ENCODE measurements at regions not wholly inside any gene's neighbourhood (a gene's known extent, or its start where the extent isn't known, plus 50 kb on each side); places are given as distances from the start of the nearest gene placed in this dataset.

DNA sequence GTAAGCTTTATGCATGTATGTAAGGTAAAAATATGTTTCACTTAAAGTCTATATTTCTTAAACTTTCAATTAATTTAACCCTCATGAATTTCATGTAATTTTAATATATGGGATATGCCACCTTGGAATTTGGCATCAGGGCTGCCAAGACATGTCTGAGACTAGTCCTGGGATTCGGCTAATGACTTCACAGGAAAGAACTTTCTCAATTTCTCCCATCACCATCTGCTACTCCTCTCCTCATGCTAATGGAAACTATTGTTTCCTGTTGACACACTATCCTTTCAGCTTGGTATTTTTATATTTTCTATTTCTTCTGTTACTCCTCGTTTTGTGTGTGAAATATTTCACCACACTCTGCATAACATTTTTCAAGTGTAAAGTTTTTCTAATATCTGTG lies 205.9 kb downstream of the ARL4A start:
- no peak for ATAC-seq
- DNase-seq (ENCODE audit: low spot score): no peak
- peaks cover 4 to 6% of the 10 kb centered on the region in 2 donors for H3K27me3 Mint-ChIP-seq
- peaks cover 4% of the 10 kb centered on the region for H3K9me3 Mint-ChIP-seq
- no peak overlapping the region for H3K4me3 Mint-ChIP-seq
- no peaks in the 10 kb centered on the region for H3K4me1 Mint-ChIP-seq (ENCODE audit: low read depth in 2 of 2)
- H3K36me3 Mint-ChIP-seq: no peaks in the 10 kb centered on the region
- no peak overlapping the region for H3K27ac Mint-ChIP-seq

DNA sequence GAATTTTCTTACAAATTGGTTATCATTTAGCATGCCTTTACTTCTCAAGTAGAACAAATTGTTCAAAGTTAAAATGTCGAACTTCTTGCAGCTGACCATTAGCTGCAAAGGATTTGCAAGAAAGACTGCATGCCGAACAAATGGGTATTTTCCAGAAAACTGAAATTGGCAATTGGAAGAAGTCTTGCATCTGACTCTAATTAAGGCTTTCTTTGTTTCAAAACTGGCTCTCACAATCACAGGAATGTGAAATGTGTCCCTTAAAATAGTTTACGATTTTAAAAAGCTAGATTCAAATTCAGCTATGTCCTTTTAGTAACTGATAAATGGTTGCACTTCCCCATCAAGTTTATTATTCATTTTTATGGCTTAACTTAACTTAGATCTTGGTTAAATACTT lies 207.9 kb downstream of the ARL4A start:
- no peak overlapping the region for H3K27ac Mint-ChIP-seq

DNA sequence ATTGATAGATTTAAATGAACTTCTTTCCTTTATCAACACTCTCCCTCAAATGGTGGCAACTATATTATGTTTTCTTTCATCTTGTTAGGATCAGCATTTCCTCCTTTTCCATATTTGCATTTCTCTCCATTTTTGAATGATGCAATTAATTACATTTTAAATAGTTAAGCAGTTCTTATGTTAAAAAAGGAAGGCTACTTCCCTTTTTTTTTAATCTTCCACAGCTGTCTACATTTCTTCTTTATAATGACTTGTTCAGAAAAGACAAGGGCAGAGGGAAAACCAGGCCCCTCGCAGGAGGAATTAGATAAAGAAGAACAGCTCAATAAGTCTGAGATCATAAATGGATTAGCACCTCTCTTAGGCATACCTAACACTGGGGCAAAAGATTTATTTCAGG lies 208.9 kb downstream of the ARL4A start:
- ATAC-seq (no peak), DNase-seq (ENCODE audit: low spot score) (no peak)
- H3K4me1 Mint-ChIP-seq (ENCODE audit: low read depth in 2 of 2): no peaks in the 10 kb centered on the region
- H3K27ac Mint-ChIP-seq: no peak overlapping the region
- H3K9me3 Mint-ChIP-seq: peaks cover 4% of the 10 kb centered on the region
- H3K36me3 Mint-ChIP-seq: no peaks in the 10 kb centered on the region
- no peaks in the 10 kb centered on the region for H3K27me3 Mint-ChIP-seq
- no peak overlapping the region for H3K4me3 Mint-ChIP-seq

More for the DNA sequence above, 207.9 kb downstream of the ARL4A start:
- Mint-ChIP-seq H3K4me1 (ENCODE audit: low read depth in 2 of 2) (no peaks in the 10 kb centered on the region), H3K36me3 (no peaks in the 10 kb centered on the region), H3K27me3 (no peaks in the 10 kb centered on the region), H3K4me3 (no peak overlapping the region), H3K9me3 (peaks cover 3% of the 10 kb centered on the region)
- ATAC-seq: no peak
- no peak for DNase-seq (ENCODE audit: low spot score)

DNA sequence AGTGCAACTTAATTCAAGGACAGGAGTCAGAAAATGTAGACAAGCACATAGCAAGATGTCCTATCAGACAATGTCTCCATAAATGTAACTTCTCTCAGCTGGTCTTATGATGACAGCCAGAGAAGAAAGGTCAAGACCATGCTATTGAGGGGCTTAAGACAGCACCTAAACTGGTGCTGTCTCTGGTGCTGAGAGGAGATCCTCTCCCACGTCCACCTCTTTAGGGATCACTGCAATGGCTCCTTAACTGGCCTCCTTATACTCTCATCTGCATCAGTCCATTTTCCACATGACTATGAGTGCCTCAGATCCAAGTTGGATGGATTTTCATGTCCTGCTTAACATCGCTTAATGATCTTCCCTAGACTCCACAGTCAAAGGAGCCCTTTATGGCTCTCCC lies 210.6 kb downstream of the ARL4A start:
- peaks cover 5% of the 10 kb centered on the region for H3K9me3 Mint-ChIP-seq
- H3K36me3 Mint-ChIP-seq: no peaks in the 10 kb centered on the region
- no peak overlapping the region for H3K27ac Mint-ChIP-seq
- H3K27me3 Mint-ChIP-seq: no peaks in the 10 kb centered on the region
- ATAC-seq (no peak), DNase-seq (ENCODE audit: low spot score) (no peak)
- H3K4me3 Mint-ChIP-seq: no peak overlapping the region
- H3K4me1 Mint-ChIP-seq (ENCODE audit: low read depth in 2 of 2): no peaks in the 10 kb centered on the region

DNA sequence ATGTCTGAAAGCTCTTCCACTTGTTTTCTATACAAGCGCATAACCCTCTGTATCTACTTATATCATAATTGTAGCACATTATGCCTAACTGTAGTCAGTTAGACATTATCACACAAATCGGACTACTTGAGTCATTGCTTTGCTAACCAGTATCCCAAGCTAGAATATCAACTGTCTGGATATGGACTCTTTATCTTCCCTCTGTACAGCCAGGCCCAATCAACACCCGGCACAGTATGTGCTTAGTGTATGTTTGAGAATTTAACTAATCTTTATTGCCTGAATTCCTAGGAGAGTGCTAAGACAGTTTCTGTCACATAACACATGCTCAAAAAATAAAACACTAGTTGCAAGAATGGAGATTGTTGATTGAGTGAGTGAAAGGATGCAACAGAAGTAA lies 211.2 kb downstream of the ARL4A start:
- Mint-ChIP-seq H3K27me3 (no peaks in the 10 kb centered on the region), H3K36me3 (no peaks in the 10 kb centered on the region), H3K4me1 (ENCODE audit: low read depth in 2 of 2) (no peaks in the 10 kb centered on the region), H3K4me3 (no peak overlapping the region), H3K27ac (no peak overlapping the region), H3K9me3 (peaks cover 5% of the 10 kb centered on the region)
- ATAC-seq (no peak), DNase-seq (ENCODE audit: low spot score) (no peak)

DNA sequence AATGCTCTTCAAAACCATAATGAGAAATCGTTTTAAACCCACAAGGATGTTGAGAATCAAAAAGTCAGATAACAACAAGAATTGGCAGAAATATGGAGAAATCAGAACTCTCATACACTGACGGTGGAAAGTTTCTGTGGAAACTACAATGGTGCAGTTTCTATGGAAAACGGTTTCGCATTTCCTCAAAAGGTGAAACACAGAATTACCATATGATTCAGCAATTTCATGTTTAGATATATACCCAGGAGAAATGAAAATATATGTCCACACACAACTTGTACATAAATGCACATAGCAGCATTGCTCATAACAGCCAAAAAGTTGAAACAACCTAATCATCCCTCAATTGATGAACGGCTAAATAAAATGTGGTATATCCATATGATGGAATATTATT lies 218.2 kb downstream of the ARL4A start:
- Mint-ChIP-seq H3K4me1 (ENCODE audit: low read depth in 2 of 2) (no peaks in the 10 kb centered on the region), H3K36me3 (no peaks in the 10 kb centered on the region), H3K27me3 (no peaks in the 10 kb centered on the region), H3K4me3 (no peak overlapping the region), H3K27ac (no peak overlapping the region), H3K9me3 (peaks cover 6% of the 10 kb centered on the region)
- ATAC-seq (no peak), DNase-seq (ENCODE audit: low spot score) (no peak)

DNA sequence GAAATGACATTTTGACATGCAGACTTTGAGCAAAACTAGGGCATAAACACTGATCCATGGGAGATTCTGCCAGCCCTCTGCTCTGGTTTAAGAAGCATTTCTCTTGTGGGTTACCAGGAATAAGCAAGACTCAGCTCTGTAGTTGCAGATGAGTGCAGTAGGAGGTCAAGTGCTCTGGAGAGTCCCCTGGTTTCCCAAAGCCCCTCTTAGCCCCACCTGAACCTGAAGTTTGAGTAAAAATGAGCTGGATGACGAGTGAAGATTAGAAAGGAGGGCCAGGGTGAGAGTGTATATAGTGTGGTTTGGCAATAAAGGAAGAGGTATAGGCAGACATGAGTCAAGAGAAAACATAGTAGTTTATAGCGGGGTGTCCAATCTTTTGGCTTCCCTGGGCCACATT lies 220.3 kb downstream of the ARL4A start:
- no peak overlapping the region for H3K27ac Mint-ChIP-seq
- H3K9me3 Mint-ChIP-seq: peaks cover 4% of the 10 kb centered on the region
- no peak for DNase-seq (ENCODE audit: low spot score)
- H3K36me3 Mint-ChIP-seq: no peaks in the 10 kb centered on the region
- no peak overlapping the region for H3K4me3 Mint-ChIP-seq
- ATAC-seq: no peak
- no peaks in the 10 kb centered on the region for H3K4me1 Mint-ChIP-seq (ENCODE audit: low read depth in 2 of 2)
- no peaks in the 10 kb centered on the region for H3K27me3 Mint-ChIP-seq

DNA sequence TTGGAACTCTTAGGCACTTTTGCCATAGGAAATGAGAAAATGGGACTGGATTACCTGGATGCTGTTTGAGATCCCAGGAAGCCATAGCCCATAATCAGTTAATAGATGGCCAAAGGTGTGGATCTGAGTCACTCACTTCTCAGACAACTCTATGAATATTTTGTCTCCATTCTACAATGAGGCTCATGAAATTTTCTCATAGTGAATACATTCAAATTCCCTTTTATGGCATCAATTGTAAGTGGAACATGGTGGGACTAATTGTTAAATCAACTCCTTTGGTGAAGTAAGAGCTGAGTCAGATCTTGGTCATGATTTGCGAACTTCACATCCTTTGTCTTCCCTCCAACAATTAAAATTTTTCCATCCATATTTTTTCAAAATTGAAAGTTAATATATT lies 222.1 kb downstream of the ARL4A start:
- no peaks in the 10 kb centered on the region for H3K4me1 Mint-ChIP-seq (ENCODE audit: low read depth in 2 of 2)
- H3K27me3 Mint-ChIP-seq: no peaks in the 10 kb centered on the region

DNA sequence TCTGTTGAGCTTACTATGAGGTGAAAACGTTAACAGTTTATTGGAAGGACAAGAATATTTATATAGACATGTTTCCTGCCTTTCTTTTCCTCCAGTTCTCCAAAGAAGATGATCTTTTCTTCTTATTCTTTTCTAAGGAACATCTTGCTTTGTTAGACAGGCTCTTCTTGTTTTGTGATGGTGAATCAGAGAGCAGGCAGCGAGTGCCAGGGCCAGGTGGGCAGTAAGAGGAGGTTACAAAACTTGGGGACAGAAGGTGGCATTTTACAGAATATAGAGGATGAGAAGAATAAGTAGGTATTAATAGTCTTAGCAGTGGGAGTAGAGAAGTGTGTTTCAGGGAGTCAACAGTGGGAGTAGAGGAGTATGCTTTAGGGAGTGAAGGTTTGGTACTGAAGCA lies 223.6 kb downstream of the ARL4A start:
- no peaks in the 10 kb centered on the region for H3K4me1 Mint-ChIP-seq (ENCODE audit: low read depth in 2 of 2)
- H3K27me3 Mint-ChIP-seq: no peaks in the 10 kb centered on the region
- ATAC-seq (no peak), DNase-seq (ENCODE audit: low spot score) (no peak)
- H3K4me3 Mint-ChIP-seq: no peak overlapping the region
- H3K27ac Mint-ChIP-seq: no peak overlapping the region
- H3K9me3 Mint-ChIP-seq: peaks cover 4% of the 10 kb centered on the region
- H3K36me3 Mint-ChIP-seq: no peaks in the 10 kb centered on the region

More for the DNA sequence above, 222.1 kb downstream of the ARL4A start:
- ATAC-seq (no peak), DNase-seq (ENCODE audit: low spot score) (no peak)
- H3K9me3 Mint-ChIP-seq: peaks cover 4% of the 10 kb centered on the region
- H3K4me3 Mint-ChIP-seq: no peak overlapping the region
- no peaks in the 10 kb centered on the region for H3K36me3 Mint-ChIP-seq
- no peak overlapping the region for H3K27ac Mint-ChIP-seq

DNA sequence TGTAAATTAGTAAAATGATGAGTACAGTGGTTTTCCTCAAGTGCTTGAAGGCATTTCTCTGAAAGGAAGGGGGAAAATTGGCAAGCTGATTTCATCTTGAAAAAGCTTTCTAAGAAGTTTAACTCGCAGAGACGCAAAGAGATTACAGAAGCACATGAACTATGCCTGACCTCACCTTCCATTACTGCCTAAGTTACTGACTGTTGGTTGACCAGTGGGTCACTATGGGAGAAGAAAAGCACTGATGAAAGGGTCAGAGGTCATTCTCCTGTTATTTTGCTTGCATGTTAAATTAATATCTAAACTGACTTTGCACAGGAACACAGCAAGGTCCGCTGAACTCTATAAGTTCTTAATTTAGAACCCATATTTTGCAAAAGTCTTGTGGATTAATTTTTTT lies 225.6 kb downstream of the ARL4A start:
- H3K4me1 Mint-ChIP-seq (ENCODE audit: low read depth in 2 of 2): no peaks in the 10 kb centered on the region
- H3K9me3 Mint-ChIP-seq: no peaks in the 10 kb centered on the region
- H3K36me3 Mint-ChIP-seq: no peaks in the 10 kb centered on the region
- no peak for DNase-seq (ENCODE audit: low spot score)
- ATAC-seq: no peak
- H3K27me3 Mint-ChIP-seq: no peaks in the 10 kb centered on the region
- H3K4me3 Mint-ChIP-seq: no peak overlapping the region
- no peak overlapping the region for H3K27ac Mint-ChIP-seq

DNA sequence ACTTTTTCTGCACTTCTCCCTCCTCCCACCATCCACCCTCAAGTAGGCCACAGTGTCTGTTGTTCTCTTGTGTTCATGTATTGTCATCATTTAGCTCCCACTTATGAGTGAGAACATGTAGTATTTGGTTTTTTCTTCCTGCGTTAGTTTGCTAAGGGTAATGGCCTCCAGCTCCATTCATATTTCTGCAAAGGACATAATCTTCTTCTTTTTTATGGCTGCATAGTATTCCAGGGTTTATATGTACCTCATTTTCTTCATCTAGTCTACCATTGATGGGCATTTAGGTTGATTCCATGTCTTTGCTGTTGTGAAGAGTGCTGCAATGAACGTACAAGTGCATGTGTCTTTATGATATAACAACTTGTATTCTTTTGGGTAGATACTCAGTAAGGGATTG lies 230.4 kb downstream of the ARL4A start:
- H3K27me3 Mint-ChIP-seq: no peaks in the 10 kb centered on the region
- DNase-seq (ENCODE audit: low spot score): no peak
- H3K36me3 Mint-ChIP-seq: no peaks in the 10 kb centered on the region
- no peak overlapping the region for H3K4me3 Mint-ChIP-seq
- no peaks in the 10 kb centered on the region for H3K4me1 Mint-ChIP-seq (ENCODE audit: low read depth in 2 of 2)
- peaks cover 3% of the 10 kb centered on the region for H3K9me3 Mint-ChIP-seq
- ATAC-seq: no peak
- no peak overlapping the region for H3K27ac Mint-ChIP-seq

DNA sequence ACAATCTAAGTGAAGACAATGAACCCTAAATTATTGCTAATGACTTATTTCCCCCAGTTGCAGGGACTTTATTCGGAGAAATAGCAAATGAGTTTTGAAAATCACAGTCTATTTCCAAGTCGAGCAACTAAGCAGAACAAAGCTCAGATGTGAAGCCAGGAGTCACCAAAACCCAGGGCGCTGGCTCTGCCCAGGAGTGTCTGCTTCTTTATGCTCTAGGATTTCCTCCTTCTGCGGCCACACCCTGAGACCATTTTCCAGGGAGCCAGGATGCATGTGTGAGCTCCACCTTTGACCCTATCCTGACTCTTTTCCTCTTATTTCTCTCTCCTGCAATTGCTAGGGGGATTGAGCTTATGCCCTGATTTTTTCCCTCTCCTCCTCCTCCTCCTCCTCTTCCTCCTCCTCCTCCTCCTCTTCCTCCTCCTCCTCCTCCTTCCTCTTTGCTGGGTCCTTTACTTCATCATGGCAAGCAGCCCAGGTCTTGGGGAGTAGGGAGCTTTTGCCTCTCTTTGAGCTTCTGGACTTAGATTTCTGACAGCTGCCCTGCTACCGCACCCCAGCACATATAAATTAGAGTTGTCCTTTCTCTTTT lies 234.4 kb downstream of the ARL4A start:
- Mint-ChIP-seq H3K4me3 (no peak overlapping the region), H3K27me3 (no peaks in the 10 kb centered on the region), H3K9me3 (peaks cover 3% of the 10 kb centered on the region), H3K27ac (no peak overlapping the region), H3K36me3 (no peaks in the 10 kb centered on the region), H3K4me1 (ENCODE audit: low read depth in 2 of 2) (no peaks in the 10 kb centered on the region)
- ATAC-seq: no peak
- no peak for DNase-seq (ENCODE audit: low spot score)

DNA sequence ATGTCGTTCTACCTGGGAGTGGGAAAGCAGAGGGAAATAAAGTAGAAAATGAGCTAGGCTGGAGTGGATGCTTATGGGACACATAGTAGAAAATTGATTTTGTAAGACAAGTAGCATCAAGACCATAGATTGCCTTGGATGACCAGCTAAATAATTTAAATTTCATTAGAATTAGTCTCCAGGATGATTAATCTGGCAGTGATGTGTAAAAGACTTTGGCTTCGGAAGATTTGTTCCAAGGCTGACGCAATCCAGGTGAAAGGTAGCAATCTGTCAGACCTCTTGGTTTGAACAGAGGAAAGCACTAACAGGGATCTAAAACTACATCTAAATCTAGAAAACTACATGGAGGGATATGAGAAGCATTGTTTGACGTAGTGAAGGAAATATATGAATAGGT lies 236.5 kb downstream of the ARL4A start:
- no peak for DNase-seq (ENCODE audit: low spot score)

DNA sequence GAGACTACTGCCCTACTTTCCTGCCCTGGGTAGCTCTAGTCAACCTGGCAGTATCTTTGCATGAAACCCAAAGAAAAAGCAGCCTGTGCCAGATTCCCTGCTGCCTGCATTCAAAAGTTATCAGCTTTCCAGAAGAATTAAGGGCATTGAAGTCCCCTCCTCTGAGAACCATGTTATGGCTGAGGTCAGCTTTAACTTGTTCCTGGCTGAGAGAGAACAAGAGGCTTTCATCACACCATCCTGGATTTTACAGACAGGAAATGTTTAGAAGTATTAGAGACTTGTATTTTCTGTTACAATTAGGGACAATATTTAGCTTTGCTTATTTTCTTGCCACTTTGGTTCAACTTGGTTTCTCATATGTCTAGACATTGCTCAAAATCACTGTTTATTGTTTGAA lies 238.8 kb downstream of the ARL4A start:
- Mint-ChIP-seq H3K27ac (no peak overlapping the region), H3K9me3 (peaks cover 3% of the 10 kb centered on the region), H3K4me3 (no peak overlapping the region), H3K27me3 (no peaks in the 10 kb centered on the region), H3K4me1 (ENCODE audit: low read depth in 2 of 2) (no peaks in the 10 kb centered on the region), H3K36me3 (no peaks in the 10 kb centered on the region)
- DNase-seq (ENCODE audit: low spot score) (no peak), ATAC-seq (no peak)

More for the DNA sequence above, 236.5 kb downstream of the ARL4A start:
- Mint-ChIP-seq H3K27ac (no peak overlapping the region), H3K4me1 (ENCODE audit: low read depth in 2 of 2) (no peaks in the 10 kb centered on the region), H3K4me3 (no peak overlapping the region), H3K9me3 (peaks cover 6% of the 10 kb centered on the region), H3K27me3 (no peaks in the 10 kb centered on the region), H3K36me3 (no peaks in the 10 kb centered on the region)
- ATAC-seq: no peak

DNA sequence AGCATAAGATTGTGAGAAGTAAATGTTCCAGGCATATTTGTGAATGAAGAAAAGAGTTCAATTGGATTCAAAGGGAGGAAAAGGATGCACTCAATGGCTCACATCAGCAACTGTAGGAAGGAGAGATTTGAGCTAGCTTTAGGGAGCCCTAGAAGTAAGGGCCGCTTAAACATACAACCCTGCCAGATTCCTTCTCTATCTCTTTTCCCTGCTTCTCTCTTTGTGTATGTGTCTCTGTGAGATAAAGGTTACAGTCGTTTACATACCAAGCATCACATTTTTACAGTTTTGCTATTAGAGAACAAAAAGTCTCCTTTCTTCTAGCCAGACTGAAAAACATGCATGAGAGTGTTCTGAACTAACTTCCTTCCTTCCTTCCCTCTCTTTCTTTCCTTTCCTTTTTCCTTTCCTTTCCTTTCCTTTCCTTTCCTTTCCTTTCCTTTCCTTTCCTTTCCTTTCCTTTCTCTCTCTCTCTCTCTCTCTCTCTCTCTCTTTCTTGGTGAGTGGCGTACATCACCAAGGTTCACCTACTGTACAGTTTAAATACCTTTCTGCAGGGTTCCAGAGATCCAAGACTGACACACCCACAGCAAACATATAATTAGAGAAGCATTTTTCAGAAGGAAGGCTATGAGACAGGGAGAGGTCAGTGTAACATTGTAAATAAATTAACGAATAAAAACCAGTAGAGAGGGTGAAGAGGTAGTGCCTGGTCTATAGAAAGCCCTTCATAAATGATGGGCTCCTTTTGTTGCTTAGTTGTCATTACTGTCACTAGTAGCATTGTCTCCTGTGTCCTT lies 240.4 kb downstream of the ARL4A start:
- ATAC-seq (no peak), DNase-seq (ENCODE audit: low spot score) (no peak)
- Mint-ChIP-seq H3K9me3 (peaks cover 3% of the 10 kb centered on the region), H3K4me1 (ENCODE audit: low read depth in 2 of 2) (no peaks in the 10 kb centered on the region), H3K36me3 (no peaks in the 10 kb centered on the region), H3K27ac (no peak overlapping the region), H3K27me3 (no peaks in the 10 kb centered on the region), H3K4me3 (no peak overlapping the region)

Data from natural killer cell treated with Interleukin-12 subunit alpha and Interleukin-12 subunit beta and Interleukin-15 and Interleukin-18, amount 100 ng/mL, for 72 hours (primary cell).